ENCODE measurements at regions not wholly inside any gene's neighbourhood (a gene's known extent, or its start where the extent isn't known, plus 50 kb on each side); places are given as distances from the start of the nearest gene placed in this dataset.
"Not testable (repeated sequence)": the region's sequence is repeated elsewhere in the genome, so short reads cannot be mapped to it uniquely, and the experiment has no call there.

- DNase-seq (no peak), ATAC-seq (ENCODE audit: poor library complexity) (no peak)
- intact Hi-C loops (cut with DNase I): no loop called here
These were observed 97.9 kb downstream of the DLEU7 start for GRCh38 chr13:50745542-50746115.

- DNase-seq: no peak
- intact Hi-C loops (cut with DNase I): no loop called here
- no peak for ATAC-seq (ENCODE audit: poor library complexity)
These were observed 95.6 kb downstream of the DLEU7 start for GRCh38 chr13:50747737-50748350.

- ATAC-seq (ENCODE audit: poor library complexity); DNase-seq; intact Hi-C loops (cut with DNase I): not testable (repeated sequence)
These were observed 90.3 kb downstream of the DLEU7 start for GRCh38 chr13:50753221-50753620.

GRCh38 chr13:50755862-50756685 is 87.4 kb downstream of the DLEU7 start:
- intact Hi-C loops (cut with DNase I); DNase-seq; ATAC-seq (ENCODE audit: poor library complexity): not testable (repeated sequence)

- no peak for DNase-seq
- intact Hi-C loops (cut with DNase I): no loop called here
- ATAC-seq (ENCODE audit: poor library complexity): no peak
These were observed 86.5 kb downstream of the DLEU7 start for GRCh38 chr13:50757008-50757407.

- intact Hi-C loops (cut with DNase I): no loop called here
- no peak for DNase-seq
- no peak for ATAC-seq (ENCODE audit: poor library complexity)
These were observed 84.7 kb downstream of the DLEU7 start for GRCh38 chr13:50758796-50759195.

GRCh38 chr13:50760751-50761150 is 82.7 kb downstream of the DLEU7 start:
- intact Hi-C loops (cut with DNase I): no loop called here
- ATAC-seq (ENCODE audit: poor library complexity): no peak

GRCh38 chr13:50761406-50761805 is 82.1 kb downstream of the DLEU7 start:
- no peak for ATAC-seq (ENCODE audit: poor library complexity)
- DNase-seq: no peak
- intact Hi-C loops (cut with DNase I): no loop called here

More at GRCh38 chr13:50760751-50761150, 82.7 kb downstream of the DLEU7 start:
- no peak for DNase-seq

- DNase-seq (no peak), ATAC-seq (ENCODE audit: poor library complexity) (no peak)
- intact Hi-C loops (cut with DNase I): no loop called here
These were observed 80.4 kb downstream of the DLEU7 start for GRCh38 chr13:50762969-50763567.

GRCh38 chr13:50766013-50766412 is 77.5 kb downstream of the DLEU7 start:
- DNase-seq: no peak
- ATAC-seq (ENCODE audit: poor library complexity): no peak
- intact Hi-C loops (cut with DNase I): no loop called here

- DNase-seq: no peak
- no peak for ATAC-seq (ENCODE audit: poor library complexity)
- intact Hi-C loops (cut with DNase I): no loop called here
These were observed 76.8 kb downstream of the DLEU7 start for GRCh38 chr13:50766695-50767094.

- intact Hi-C loops (cut with DNase I); DNase-seq; ATAC-seq (ENCODE audit: poor library complexity): not testable (repeated sequence)
These were observed 70.6 kb downstream of the DLEU7 start for GRCh38 chr13:50772881-50773280.
